Stimulated activated CD4-positive, alpha-beta T cell treated with anti-CD3 and anti-CD28 coated beads, Interleukin-4, amount 100 ng/mL, for 4 hours (primary cell): ENCODE measurements at regions not wholly inside any gene's neighbourhood (a gene's known extent, or its start where the extent isn't known, plus 50 kb on each side); places are given as distances from the start of the nearest gene placed in this dataset.

ENCODE experiments used
- DNase-seq, 2 experiments: peaks; one replicate each; pipeline ENCODE4 v3.0.0-alpha.2; 2020

- DNase-seq: no peak
These were observed 75.7 kb upstream of the C1orf87 start for GRCh38 chr1:60149251-60149650.

- DNase-seq: no peak
These were observed 73.3 kb upstream of the C1orf87 start for GRCh38 chr1:60146884-60147283.

GRCh38 chr1:60145771-60146170 is 72.2 kb upstream of the C1orf87 start:
- no peak for DNase-seq

GRCh38 chr1:60141743-60142142 is 68.2 kb upstream of the C1orf87 start:
- DNase-seq: no peak

GRCh38 chr1:60141276-60141675 is 67.7 kb upstream of the C1orf87 start:
- no peak for DNase-seq

- no peak for DNase-seq
These were observed 63.8 kb upstream of the C1orf87 start for GRCh38 chr1:60137406-60137805.

- no peak for DNase-seq
These were observed 62.8 kb upstream of the C1orf87 start for GRCh38 chr1:60136395-60136794.

- no peak for DNase-seq
These were observed 61.1 kb upstream of the C1orf87 start for GRCh38 chr1:60134716-60135115.

GRCh38 chr1:60133848-60134247 is 60.3 kb upstream of the C1orf87 start:
- no peak for DNase-seq

- no peak for DNase-seq
These were observed 59.6 kb upstream of the C1orf87 start for GRCh38 chr1:60133000-60133673.

GRCh38 chr1:60132108-60132507 is 58.5 kb upstream of the C1orf87 start:
- no peak for DNase-seq

- no peak for DNase-seq
These were observed 57.1 kb upstream of the C1orf87 start for GRCh38 chr1:60130703-60131102.

GRCh38 chr1:60129911-60130310 is 56.3 kb upstream of the C1orf87 start:
- no peak for DNase-seq

GRCh38 chr1:60126723-60127122 is 53.2 kb upstream of the C1orf87 start:
- DNase-seq: no peak
